HG02852 (cell line): ENCODE measurements at regions not wholly inside any gene's neighbourhood (a gene's known extent, or its start where the extent isn't known, plus 50 kb on each side); places are given as distances from the start of the nearest gene placed in this dataset.
"Not testable (repeated sequence)": the region's sequence is repeated elsewhere in the genome, so short reads cannot be mapped to it uniquely, and the experiment has no call there.

ENCODE experiments used
- ATAC-seq: cut with Tn5 transposase; IDR thresholded peaks from one replicate; pipeline ENCODE4 v1.9.1; 2021; ENCODE audit warnings: mild to moderate bottlenecking, moderate library complexity; ENCODE audit not compliant: unreplicated experiment

DNA sequence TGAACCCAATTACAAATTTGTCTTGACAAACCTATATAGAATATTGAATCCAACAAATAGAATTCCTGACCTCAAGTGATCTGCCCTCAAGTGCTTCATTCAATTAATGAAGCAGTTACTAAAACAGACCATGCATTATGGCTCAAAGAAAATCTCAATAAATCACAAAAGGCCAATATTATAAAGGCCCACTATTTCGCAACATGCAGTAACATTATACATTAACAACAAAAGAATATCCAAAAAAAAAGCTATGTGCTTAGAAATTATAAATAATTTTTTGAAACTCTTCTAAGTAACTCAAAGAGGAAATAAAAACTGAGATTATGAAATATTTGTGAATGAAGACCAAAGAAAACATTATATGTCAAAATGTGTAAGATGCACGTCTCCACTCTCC lies 177.7 kb downstream of the ZNF674 start:
- ATAC-seq = no peak

DNA sequence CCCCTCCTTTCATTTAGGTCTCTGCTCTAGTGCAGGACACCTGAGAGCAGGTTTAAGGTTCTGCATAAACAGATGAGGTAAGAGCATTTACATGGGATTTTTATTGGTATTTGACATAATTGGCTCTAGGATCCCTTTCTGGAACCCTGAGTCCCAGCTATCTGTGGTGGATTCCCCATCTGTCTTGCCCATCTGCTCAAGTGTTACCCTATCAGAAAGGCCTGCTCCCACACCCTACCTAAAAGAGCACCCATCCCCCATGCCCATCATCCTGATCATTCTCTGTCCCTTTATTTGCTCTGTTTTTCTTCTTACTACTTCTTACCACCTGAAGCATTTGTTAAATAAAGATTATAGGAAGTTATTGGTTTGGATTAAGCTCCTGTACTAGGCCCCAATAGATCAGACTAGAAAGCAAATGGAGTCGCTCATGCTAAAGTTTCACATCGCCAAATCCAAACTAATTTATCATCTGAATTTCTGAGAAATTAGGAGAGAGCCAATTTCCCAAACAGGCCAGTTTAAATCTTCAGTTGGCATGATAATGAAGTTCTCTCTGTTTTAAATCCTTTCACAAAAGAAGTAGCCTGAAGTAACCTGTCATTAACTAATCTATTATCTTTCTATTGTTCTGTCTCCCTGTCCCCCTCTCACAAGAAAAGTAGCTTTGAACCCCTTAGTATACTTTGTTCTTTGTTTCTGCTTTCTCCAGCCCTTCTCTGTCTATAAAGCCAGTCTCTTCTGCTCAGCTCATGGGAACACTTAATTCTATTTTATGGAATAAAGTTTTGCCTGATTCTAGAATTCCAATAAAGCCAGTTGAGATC lies 178.6 kb downstream of the ZNF674 start:
- ATAC-seq = no peak

DNA sequence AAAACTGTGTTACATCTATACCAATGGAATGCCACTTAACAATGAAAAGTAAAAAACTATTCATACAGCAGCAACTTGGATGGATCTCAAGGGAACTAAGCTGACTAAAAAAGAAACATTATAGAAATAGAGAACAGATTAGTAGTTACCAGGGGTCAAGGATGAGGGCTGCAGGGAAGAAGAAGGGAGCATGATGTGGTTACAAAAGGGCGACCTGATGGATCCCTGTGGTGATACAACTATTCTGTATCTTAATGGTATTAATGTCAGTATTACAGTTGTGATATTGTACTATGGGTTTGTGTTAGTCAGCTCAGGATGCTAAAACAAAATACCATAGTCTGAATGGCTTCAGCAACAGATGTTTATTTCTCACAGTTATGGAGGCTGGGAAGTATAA lies 190.7 kb downstream of the ZNF674 start:
- no peak for ATAC-seq

DNA sequence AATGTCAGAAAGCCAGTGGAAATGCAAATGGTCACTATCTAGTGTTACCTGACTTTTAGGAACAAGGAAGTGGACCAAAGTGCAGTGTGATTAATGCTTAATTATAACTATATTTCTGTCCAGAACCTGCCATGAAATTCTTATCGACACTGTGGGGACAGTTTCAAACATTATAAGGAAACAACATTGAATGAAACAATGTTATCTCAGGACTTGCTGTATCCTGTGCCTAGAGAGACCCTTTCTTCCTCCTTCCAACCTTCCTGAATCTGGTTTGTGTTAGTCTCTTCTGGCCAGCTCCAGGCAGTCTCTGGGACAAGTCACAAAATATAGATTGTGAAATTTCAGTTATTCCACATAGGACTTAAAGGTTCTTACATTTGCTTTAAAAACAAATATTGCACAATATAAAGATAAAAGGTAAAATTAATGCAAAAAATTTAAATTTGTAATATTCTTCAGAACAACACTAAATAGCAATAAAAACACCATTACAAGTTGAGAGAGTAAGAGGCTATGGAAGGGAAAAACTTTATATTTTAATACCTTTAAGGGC lies 203.4 kb downstream of the ZNF674 start:
- ATAC-seq = no peak

- ATAC-seq = peak; percentile 44
Measured at GRCh38 chrX:46340696-46341095, 204.5 kb downstream of the ZNF674 start.

DNA sequence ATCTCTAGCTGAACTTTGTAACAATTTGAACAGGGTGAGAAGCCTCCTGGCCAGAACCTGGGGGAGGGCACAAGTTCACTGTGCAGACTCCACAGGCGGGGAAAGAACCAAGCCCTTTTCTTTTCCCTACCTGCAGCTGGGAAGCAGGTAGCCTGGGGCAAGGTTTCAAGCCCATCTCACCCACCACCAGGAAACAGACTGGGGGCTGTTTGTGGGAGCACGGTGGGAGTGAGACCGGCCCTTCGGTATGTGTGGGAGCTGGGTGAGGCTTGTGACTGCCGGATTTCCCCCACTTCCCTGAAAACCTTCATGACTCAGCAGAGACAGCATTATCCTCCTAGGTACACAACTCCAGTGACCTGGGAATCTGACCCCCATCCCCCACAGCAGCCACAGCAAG lies 211.7 kb downstream of the ZNF674 start:
- ATAC-seq = no peak

- no peak for ATAC-seq
Measured at GRCh38 chrX:46330981-46331380, 214.2 kb downstream of the ZNF674 start.

GRCh38 chrX:46330513-46330912 lies 214.7 kb downstream of the ZNF674 start:
- ATAC-seq = no peak

GRCh38 chrX:46328133-46328532 lies 217.1 kb downstream of the ZNF674 start:
- no peak for ATAC-seq

DNA sequence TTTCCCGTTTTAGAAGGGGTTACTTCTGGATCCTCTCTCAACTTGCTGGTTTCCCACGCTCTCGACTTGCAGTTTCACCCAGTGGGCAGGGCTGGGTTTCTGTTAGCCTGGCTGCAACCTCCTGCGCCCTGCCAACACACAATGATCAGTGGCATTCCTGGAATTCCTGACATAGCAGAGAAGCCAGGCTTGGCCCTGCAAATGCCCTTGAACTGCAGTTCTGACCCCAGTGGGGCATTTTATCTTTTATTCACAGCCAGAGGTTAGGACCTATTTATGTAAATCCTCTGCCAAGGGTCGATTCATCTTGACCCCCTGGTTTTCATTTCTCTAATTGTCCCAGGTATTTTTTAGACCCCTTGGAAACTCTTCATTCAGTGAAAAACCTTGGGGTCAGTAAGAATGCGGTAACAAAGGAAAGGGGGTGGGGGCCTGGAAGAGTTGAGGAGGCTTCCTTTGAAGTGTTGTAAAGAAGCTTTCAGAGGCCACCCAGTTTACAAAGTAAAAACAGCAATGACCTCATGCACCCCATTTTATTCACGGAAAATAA lies 217.6 kb downstream of the ZNF674 start:
- ATAC-seq = no peak

DNA sequence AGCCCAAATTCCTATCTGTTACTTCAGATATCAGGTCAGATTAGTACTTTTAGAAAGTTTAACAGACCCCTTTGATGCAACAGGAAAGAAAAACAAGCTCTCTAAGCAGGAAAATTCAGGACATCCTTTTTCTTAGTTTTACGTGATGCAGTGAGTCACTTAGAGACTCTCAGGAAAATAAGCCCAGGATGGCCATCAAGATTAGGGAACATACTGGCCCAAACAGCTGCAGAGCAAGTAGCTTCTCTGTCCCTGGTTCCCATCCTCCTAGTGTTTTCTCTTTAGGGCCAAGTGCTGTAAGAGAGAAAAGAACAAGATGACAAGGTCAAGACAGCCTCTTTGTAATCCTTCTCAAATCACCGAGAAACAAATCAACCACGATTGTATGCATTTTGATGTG lies 219.1 kb downstream of the ZNF674 start:
- ATAC-seq = no peak

DNA sequence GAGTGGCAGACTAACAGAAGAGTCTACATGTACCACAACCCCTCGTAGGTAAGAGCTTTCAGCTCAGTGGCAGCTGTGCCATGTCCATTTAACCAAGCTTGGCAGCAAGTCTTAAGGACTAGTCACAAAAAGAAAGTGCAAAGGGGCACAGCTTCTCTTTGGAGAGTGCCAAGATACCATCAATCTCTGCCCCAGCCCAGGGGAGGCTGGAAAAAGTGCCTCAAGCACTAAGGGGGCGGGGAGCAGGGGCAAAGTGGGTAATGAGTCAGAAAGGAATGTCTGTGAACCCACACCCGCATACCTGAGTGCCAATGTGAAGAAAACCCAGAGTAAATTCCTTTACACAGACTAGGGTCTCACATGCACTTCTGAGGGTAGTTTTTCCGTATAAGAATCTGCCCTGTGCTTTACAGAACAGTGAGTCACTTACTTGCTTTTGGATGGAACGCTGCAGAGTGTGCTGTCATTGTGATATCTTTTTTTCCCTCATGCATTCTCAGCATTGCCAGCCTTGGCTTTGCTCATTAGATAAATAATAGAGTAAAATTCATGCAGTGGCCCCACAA lies 219.8 kb downstream of the ZNF674 start:
- ATAC-seq = no peak

DNA sequence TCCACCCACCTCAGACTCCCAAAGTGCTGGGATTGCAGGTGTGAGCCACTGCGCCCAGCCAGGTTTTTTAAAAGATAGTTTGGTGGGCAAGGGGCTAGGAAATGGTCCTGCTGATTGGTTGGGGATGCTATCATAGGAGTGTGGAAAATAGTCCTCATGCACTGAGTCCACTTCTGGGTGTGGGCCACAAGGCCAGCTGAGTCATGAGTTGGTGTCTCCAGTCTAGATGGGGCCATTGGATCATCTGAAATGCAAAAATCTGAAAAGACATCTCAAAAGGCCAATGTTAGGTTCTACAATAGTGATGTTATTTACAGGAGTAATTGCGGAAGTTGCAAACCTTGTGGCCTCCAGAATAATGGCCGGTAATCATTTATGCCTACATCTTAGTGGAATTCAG lies 221.1 kb downstream of the ZNF674 start:
- ATAC-seq = no peak

GRCh38 chrX:46322929-46323328 lies 222.3 kb downstream of the ZNF674 start:
- ATAC-seq = not testable (repeated sequence)

GRCh38 chrX:46321676-46322075 lies 223.5 kb downstream of the ZNF674 start:
- ATAC-seq = no peak

DNA sequence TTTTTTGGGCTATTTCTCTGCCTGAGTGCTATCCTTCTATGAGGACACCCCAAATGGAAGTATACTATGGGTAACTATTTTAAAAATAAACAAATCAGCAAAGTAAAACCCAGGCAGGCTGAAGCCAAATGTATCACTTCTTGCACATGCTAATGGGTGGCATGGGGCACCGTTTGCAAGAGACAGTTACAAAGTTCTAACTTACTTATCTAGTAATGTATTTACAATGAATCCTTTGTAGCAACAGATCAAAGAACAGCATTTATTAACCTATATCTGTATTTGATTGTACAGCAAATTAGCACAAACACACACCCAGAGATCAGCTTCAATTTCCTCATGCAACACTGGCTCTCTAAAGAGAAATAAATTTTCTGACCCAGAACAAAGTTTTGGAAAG lies 225.5 kb downstream of the ZNF674 start:
- no peak for ATAC-seq

- no peak for ATAC-seq
Measured at GRCh38 chrX:46318551-46318950, 226.7 kb downstream of the ZNF674 start.

GRCh38 chrX:46317163-46317562 lies 228.1 kb downstream of the ZNF674 start:
- ATAC-seq = no peak

DNA sequence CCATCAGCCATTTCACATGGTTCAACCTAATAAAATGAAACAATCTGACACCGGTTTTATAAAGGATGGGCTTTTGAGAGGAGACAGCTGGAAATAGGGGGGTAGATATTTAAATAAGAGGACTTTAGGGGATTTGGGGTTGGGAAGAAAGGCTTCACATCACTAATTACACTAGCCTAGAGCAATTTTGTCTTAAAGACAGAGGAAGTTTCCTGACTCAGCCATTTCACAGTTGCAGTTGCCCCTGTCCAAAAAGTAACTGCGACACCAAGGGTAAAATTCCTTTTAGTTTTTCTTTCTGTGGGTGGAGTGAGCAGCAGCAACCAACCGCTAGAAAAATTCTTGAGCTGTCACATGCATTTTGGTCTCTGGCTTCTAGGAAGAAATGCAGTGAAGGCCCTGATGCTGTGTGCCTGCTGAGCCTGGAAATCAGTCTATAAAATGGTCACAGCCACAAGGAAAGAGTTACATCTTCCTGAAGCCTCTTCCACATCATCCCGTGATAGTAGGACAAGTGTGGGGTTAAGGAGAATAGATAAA lies 233.6 kb downstream of the ZNF674 start:
- ATAC-seq = no peak

- no peak for ATAC-seq
Measured at GRCh38 chrX:46310815-46311497, 234.3 kb downstream of the ZNF674 start.

DNA sequence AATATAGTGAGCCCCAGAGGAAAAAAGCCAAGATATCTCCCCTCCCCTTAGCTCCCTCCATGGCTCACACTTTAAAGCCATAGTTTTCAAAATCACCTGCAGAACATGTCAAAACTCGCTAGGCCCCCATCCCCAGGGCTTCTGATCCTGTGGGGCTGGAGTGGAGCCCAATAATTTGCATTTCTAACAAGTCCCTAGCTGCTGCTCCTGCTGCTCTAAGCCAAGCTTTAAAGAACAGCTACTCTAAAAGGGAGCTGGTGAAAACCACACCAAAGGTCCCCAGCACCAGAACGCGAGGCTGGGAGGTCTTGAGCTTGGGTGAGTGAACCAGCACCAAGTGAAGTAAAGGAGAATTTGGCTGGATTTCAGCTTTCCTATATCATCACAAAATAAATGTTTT lies 237.1 kb downstream of the ZNF674 start:
- ATAC-seq = no peak
